ENCODE measurements at regions not wholly inside any gene's neighbourhood (a gene's known extent, or its start where the extent isn't known, plus 50 kb on each side); places are given as distances from the start of the nearest gene placed in this dataset.

- no peak overlapping the region for H3K4me3 ChIP-seq (ENCODE audit: low read depth, low read length)
- no peak overlapping the region for H3K4me2 ChIP-seq (ENCODE audit: low read length)
- no peaks in the 10 kb centered on the region for H3K79me2 ChIP-seq
- H3K36me3 ChIP-seq (ENCODE audit: control insufficient read depth, insufficient read depth, low read length): no peaks in the 10 kb centered on the region
- H2AFZ ChIP-seq: peak overlapping the region; percentile 63
- H3K4me1 ChIP-seq: no peaks in the 10 kb centered on the region
- no peaks in the 10 kb centered on the region for H3K9me3 ChIP-seq (ENCODE audit: control insufficient read depth, low read length)
- no peaks in the 10 kb centered on the region for H3K27me3 ChIP-seq (ENCODE audit: control insufficient read depth, insufficient read depth, low read length)
- no peak overlapping the region for H3K9ac ChIP-seq
- no peak for TF ChIP-seq CTCF (IDR thresholded peaks at IDR 0.05)
- no peak overlapping the region for H3K27ac ChIP-seq
These were observed 230.3 kb downstream of the C1orf94 start for GRCh38 chr1:34406833-34407539.

DNA sequence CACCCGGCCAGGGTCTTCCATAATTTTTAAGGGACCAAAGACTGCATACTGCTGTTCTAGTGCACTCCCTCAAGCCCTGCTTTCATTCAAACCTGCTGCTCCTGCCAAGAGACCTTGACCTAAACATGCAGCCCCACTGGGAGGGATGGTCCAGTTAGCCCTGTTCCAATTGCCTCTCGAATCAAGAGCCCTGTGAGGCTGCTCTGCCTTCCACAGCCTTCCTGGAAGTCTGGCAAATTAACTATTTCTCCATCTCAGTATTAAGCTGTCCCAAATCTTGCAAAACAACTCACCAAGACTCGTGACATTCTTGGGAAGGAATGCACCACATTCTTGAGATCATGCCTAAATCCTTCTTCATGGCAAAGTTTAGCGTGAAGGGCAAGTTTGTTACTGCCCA lies 231.3 kb downstream of the C1orf94 start:
- Histone ChIP-seq H3K9ac (no peak overlapping the region), H3K4me3 (ENCODE audit: low read depth, low read length) (no peak overlapping the region), H3K27ac (no peak overlapping the region), H3K79me2 (no peaks in the 10 kb centered on the region), H3K36me3 (ENCODE audit: control insufficient read depth, insufficient read depth, low read length) (no peaks in the 10 kb centered on the region), H3K4me1 (no peaks in the 10 kb centered on the region), H3K4me2 (ENCODE audit: low read length) (no peak overlapping the region), H2AFZ (no peak overlapping the region), H3K9me3 (ENCODE audit: control insufficient read depth, low read length) (no peaks in the 10 kb centered on the region), H3K27me3 (ENCODE audit: control insufficient read depth, insufficient read depth, low read length) (no peaks in the 10 kb centered on the region)
- TF ChIP-seq CTCF (IDR thresholded peaks at IDR 0.05): no peak

DNA sequence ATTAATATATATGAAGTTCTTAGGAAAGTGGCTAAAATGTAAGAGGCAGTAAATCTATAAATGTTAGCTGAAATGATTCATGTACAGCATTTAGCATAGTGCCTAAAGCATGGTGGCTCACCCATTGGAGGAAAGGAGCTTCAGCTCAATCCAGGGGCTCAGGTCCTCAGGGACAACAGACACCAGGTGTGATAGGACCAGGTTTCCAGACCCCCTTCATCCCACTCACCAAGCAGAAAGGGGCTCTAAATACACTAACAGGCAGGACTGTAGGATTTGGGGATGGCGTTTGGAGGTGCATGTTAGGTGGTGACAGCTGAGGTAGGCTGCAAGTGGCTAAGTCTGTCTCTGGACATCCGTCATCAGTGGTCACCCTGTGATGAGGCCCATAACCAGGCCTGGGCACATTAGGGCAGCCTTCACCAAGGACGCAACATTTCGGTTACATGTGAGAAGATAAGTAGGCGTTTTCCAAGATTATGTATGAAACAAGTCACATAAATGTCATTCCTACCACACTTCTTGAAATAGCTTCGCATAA lies 233.1 kb downstream of the C1orf94 start:
- Histone ChIP-seq H3K4me3 (ENCODE audit: low read depth, low read length) (no peak overlapping the region), H3K36me3 (ENCODE audit: control insufficient read depth, insufficient read depth, low read length) (no peaks in the 10 kb centered on the region), H3K27me3 (ENCODE audit: control insufficient read depth, insufficient read depth, low read length) (no peaks in the 10 kb centered on the region), H3K9me3 (ENCODE audit: control insufficient read depth, low read length) (no peaks in the 10 kb centered on the region), H3K4me1 (no peaks in the 10 kb centered on the region), H3K9ac (no peak overlapping the region), H3K4me2 (ENCODE audit: low read length) (no peak overlapping the region), H2AFZ (no peak overlapping the region), H3K27ac (no peak overlapping the region), H3K79me2 (no peaks in the 10 kb centered on the region)
- no peak for TF ChIP-seq CTCF (IDR thresholded peaks at IDR 0.05)

DNA sequence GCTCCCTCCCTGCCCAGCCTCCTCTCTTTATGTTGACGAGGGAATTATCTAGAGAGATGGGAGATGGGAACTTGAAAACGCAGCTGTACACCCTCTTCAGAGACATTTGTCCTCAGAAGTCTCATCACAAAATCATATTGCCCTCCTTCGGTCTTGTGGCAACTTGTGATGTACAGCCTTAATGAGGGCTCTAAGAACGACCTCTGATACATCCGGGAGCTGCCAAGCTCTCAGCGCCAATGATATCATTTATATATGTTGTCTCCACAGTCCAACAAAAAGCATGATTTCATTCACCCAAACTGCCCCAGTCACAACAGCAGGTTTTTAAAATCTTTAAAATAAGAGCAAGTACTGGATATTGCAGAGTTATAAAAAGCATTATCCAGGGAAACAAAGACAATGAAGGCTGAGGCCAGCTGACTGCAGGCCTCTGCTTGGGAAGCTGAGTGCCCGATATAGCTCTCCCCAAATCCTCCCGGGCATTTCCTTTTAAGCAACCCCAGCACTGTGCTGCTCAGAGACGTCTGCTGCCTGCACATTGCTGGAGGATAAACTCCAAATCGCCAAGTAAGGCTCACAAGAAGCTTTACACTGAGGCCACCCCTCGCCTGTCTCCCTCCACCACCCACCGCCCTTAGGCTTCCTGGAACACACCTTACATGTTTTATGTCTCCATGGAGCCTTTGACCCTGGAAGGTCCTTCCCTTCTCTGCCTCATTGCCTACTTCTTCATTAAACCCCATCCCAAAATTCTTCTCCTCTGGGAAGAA lies 236.1 kb downstream of the C1orf94 start:
- H3K9ac ChIP-seq: no peak overlapping the region
- no peaks in the 10 kb centered on the region for H3K27me3 ChIP-seq (ENCODE audit: control insufficient read depth, insufficient read depth, low read length)
- H3K9me3 ChIP-seq (ENCODE audit: control insufficient read depth, low read length): no peaks in the 10 kb centered on the region
- H3K36me3 ChIP-seq (ENCODE audit: control insufficient read depth, insufficient read depth, low read length): no peaks in the 10 kb centered on the region
- H3K27ac ChIP-seq: no peak overlapping the region
- no peaks in the 10 kb centered on the region for H3K4me1 ChIP-seq
- no peaks in the 10 kb centered on the region for H3K79me2 ChIP-seq
- no peak for TF ChIP-seq CTCF (IDR thresholded peaks at IDR 0.05)
- no peak overlapping the region for H2AFZ ChIP-seq
- no peak overlapping the region for H3K4me2 ChIP-seq (ENCODE audit: low read length)
- no peak overlapping the region for H3K4me3 ChIP-seq (ENCODE audit: low read depth, low read length)

Data from parathyroid adenoma (tissue), 2 donors.